ENCODE measurements at regions not wholly inside any gene's neighbourhood (a gene's known extent, or its start where the extent isn't known, plus 50 kb on each side); places are given as distances from the start of the nearest gene placed in this dataset.

DNA sequence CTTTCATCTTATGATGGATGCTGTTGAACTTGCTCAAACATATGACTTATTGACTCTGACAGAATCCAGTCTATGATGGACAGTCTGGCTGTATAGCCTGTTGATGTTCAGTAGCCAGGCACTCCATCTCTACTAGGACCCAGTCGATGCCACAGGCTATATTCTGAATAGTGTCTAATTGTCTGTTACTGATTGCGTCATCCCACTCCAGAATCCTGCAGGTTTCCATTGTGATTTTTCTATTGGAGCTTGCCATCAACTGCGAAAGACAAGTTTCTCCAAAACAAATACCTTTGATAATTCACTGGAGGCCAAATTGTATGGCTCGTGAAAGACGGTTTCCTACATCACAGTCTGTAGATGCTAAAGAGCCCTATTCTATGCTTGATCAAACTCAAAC lies 481.7 kb upstream of the CHORDC1 start:
- TF ChIP-seq TAF1 (IDR thresholded peaks at IDR 0.05; ENCODE audit: borderline replicate concordance, insufficient read depth, low read length) = no peak
- TF ChIP-seq FOXP2 (optimal IDR thresholded peaks at IDR 0.05; ENCODE audit: borderline replicate concordance, extremely low read depth, extremely low read length, insufficient read depth) = no peak
- no peak for TF ChIP-seq POLR2AphosphoS5 (IDR thresholded peaks at IDR 0.05; ENCODE audit: low read depth, low read length)
- no peak for TF ChIP-seq SIN3A (IDR thresholded peaks at IDR 0.05; ENCODE audit: borderline replicate concordance, insufficient read depth, low read length)
- TF ChIP-seq REST (IDR thresholded peaks at IDR 0.05; ENCODE audit: insufficient read depth in 1 of 2, low read depth in 2 of 2, low read length in 2 of 2) = no peak

DNA sequence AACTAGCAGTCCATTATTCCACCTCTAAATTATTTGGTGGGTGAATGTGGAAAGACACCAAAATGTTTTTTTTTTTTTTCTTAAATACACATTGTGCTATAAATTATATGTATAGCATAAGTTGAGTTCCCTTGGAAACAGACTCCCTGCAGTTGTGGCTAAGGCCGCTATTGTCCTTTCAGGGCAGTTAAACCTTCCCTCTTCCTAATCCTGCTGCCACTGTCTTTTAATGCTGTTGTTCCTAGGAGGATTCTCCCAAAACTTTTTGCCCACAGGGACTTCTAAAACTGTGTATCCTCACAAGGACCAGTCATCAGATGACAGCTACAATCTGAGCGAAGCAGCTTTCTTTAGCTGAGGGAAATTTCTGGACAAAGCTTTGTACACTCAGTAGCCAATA lies 478.9 kb upstream of the CHORDC1 start:
- TF ChIP-seq SIN3A (IDR thresholded peaks at IDR 0.05; ENCODE audit: borderline replicate concordance, insufficient read depth, low read length) = no peak
- TF ChIP-seq REST (IDR thresholded peaks at IDR 0.05; ENCODE audit: insufficient read depth in 1 of 2, low read depth in 2 of 2, low read length in 2 of 2) = no peak
- TF ChIP-seq FOXP2 (optimal IDR thresholded peaks at IDR 0.05; ENCODE audit: borderline replicate concordance, extremely low read depth, extremely low read length, insufficient read depth) = no peak
- no peak for TF ChIP-seq POLR2AphosphoS5 (IDR thresholded peaks at IDR 0.05; ENCODE audit: low read depth, low read length)
- TF ChIP-seq TAF1 (IDR thresholded peaks at IDR 0.05; ENCODE audit: borderline replicate concordance, insufficient read depth, low read length) = no peak

DNA sequence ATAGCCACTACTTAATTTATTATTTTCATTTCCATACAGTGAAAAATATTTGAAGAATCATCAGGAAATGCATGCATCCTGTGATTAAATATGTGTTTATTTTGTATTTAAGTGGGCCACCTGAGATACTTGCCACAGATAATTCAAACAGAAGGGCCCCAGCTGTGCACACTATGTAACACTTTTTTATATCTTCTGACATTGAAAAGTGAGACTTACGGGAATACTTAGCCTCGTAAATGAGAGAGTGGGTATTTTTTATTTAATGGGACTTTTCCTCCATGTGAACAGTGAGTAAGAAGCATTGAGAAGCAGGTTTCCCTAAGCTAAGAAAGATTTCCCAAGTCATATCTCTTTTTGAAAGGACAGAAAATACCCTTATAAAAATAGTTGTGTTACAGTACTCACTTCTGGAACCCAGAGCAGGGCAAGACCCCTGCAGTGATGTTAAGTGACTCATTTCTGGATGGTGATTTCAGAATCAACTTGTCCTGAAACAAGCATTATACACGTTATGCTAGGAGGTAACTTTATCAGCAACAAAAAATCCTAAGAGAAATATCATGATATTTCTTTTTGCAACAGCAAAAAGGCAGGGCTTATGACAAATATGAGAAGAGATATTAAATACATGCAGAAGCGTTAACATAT lies 478.1 kb upstream of the CHORDC1 start:
- no peak for TF ChIP-seq FOXP2 (optimal IDR thresholded peaks at IDR 0.05; ENCODE audit: borderline replicate concordance, extremely low read depth, extremely low read length, insufficient read depth)

DNA sequence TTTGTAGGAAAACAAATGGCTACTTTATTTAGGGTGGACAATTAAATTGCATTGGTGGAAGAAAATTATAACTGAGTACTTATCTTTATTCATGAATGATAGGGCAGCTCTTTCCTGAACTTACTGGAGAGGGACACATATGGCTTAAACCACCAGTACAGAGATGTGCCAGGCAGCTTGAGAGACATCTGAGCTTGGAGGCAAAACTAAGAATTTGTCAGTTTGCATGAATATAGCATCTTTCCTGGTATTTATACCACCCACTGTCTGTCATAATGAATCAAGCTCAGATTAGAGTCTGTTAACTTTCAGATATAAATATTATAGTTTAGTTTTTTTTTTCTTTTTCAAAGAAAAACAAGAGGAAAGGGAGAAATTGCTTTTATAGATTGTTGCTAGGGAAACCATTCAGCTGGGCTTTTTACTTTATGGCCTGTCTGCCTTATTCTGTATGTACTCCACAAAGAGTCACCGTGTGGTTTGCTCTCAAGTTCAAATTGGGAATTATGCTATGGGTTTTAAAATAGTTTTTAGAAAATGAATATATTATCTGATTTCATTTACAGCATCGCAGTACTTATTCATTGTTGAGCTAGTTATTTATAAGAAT lies 477.0 kb upstream of the CHORDC1 start:
- no peak for TF ChIP-seq POLR2AphosphoS5 (IDR thresholded peaks at IDR 0.05; ENCODE audit: low read depth, low read length)
- TF ChIP-seq FOXP2 (optimal IDR thresholded peaks at IDR 0.05; ENCODE audit: borderline replicate concordance, extremely low read depth, extremely low read length, insufficient read depth) = no peak
- TF ChIP-seq SIN3A (IDR thresholded peaks at IDR 0.05; ENCODE audit: borderline replicate concordance, insufficient read depth, low read length) = no peak
- TF ChIP-seq REST (IDR thresholded peaks at IDR 0.05; ENCODE audit: insufficient read depth in 1 of 2, low read depth in 2 of 2, low read length in 2 of 2) = no peak
- no peak for TF ChIP-seq TAF1 (IDR thresholded peaks at IDR 0.05; ENCODE audit: borderline replicate concordance, insufficient read depth, low read length)

- TF ChIP-seq REST (IDR thresholded peaks at IDR 0.05; ENCODE audit: insufficient read depth in 1 of 2, low read depth in 2 of 2, low read length in 2 of 2) = no peak
- TF ChIP-seq POLR2AphosphoS5 (IDR thresholded peaks at IDR 0.05; ENCODE audit: low read depth, low read length) = no peak
- no peak for TF ChIP-seq FOXP2 (optimal IDR thresholded peaks at IDR 0.05; ENCODE audit: borderline replicate concordance, extremely low read depth, extremely low read length, insufficient read depth)
- no peak for TF ChIP-seq SIN3A (IDR thresholded peaks at IDR 0.05; ENCODE audit: borderline replicate concordance, insufficient read depth, low read length)
- TF ChIP-seq TAF1 (IDR thresholded peaks at IDR 0.05; ENCODE audit: borderline replicate concordance, insufficient read depth, low read length) = no peak
Measured at GRCh38 chr11:90698238-90698637, 475.4 kb upstream of the CHORDC1 start.
